Right lobe of liver (tissue), 4 donors: ENCODE measurements at regions not wholly inside any gene's neighbourhood (a gene's known extent, or its start where the extent isn't known, plus 50 kb on each side); places are given as distances from the start of the nearest gene placed in this dataset.

Experiments used
- POLR2A ChIP-seq: fragments of 450-650 bp; IDR thresholded peaks from one replicate; pipeline ENCODE4 v1.6.1; 2017; ENCODE audit warnings: antibody characterized with exemption, mild to moderate bottlenecking
- TF ChIP-seq, protein P1 (sequence below), 4 donors: fragments of 200-600 bp in 3 of 4; fragments of 450-650 bp in 1 of 4; IDR thresholded peaks; one replicate each; pipeline versions ENCODE4 v1.5.1 to v1.8.0; 2016 to 2022; ENCODE audit warnings: antibody characterized with exemption in 4 of 4, mild to moderate bottlenecking in 2 of 4
- donor health status: DM: no; HTN: no; CAD: no.
- donor health status: DM: no; HTN: no; CAD: no.
- donor health status: DM: no; HTN: yes; CAD: no.

DNA sequence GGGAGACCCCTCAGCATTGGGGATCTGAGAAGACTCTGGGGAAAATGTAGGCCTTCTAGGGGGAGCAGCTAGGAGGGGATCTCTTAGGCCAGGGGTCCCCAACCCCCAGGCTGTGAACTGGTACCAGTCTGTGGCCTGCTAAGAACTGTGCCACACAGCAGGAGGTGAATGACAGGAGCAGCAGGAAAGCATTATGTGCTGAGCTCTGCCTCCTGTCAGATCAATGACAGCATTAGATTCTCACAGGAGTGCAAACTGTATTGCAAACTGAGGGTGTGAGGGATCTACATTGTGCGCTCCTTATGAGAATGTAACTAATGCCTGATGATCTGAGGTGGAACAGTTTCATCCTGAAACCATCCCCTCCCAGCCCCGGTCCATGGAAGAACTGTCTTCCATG, 127.3 kb downstream of the SCG2 start:
- TF ChIP-seq, protein P1, sequence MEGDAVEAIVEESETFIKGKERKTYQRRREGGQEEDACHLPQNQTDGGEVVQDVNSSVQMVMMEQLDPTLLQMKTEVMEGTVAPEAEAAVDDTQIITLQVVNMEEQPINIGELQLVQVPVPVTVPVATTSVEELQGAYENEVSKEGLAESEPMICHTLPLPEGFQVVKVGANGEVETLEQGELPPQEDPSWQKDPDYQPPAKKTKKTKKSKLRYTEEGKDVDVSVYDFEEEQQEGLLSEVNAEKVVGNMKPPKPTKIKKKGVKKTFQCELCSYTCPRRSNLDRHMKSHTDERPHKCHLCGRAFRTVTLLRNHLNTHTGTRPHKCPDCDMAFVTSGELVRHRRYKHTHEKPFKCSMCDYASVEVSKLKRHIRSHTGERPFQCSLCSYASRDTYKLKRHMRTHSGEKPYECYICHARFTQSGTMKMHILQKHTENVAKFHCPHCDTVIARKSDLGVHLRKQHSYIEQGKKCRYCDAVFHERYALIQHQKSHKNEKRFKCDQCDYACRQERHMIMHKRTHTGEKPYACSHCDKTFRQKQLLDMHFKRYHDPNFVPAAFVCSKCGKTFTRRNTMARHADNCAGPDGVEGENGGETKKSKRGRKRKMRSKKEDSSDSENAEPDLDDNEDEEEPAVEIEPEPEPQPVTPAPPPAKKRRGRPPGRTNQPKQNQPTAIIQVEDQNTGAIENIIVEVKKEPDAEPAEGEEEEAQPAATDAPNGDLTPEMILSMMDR (IDR thresholded peaks at IDR 0.05), result no peak
- no peak for TF ChIP-seq POLR2A
